Tibial nerve (tissue), 4 donors: ENCODE measurements at regions not wholly inside any gene's neighbourhood (a gene's known extent, or its start where the extent isn't known, plus 50 kb on each side); places are given as distances from the start of the nearest gene placed in this dataset.

Experiments used
- DNase-seq, 2 donors: peaks; one replicate each; pipeline ENCODE4 v3.0.0-alpha.2; 2019; ENCODE audit warnings: low spot score in 2 of 2
- H3K27ac ChIP-seq, 4 donors: fragments of 200-600 bp; sonication (generic) in 3 of 4; one replicate each; pipeline ENCODE4 v1.5.1; 2017 to 2019; ENCODE audit warnings: mild to moderate bottlenecking in 1 of 4
- H3K27me3 ChIP-seq, 2 donors: fragments of 200-600 bp; sonication (generic) in 1 of 2; one replicate each; pipeline versions ENCODE4 v1.5.1 to v1.6.0; 2017 to 2019
- H3K36me3 ChIP-seq, 3 donors: fragments of 200-600 bp; sonication (generic); one replicate each; pipeline ENCODE4 v1.5.1; 2018 to 2019
- H3K4me1 ChIP-seq, 4 donors: fragments of 200-600 bp; sonication (generic) in 3 of 4; one replicate each; pipeline ENCODE4 v1.5.1; 2017 to 2019
- H3K4me3 ChIP-seq, 4 donors: fragments of 200-600 bp; sonication (generic) in 3 of 4; one replicate each; pipeline ENCODE4 v1.5.1; 2017 to 2019; ENCODE audit warnings: mild to moderate bottlenecking in 1 of 4, moderate library complexity in 1 of 4
- H3K9me3 ChIP-seq, 4 donors: fragments of 200-600 bp; sonication (generic) in 3 of 4; one replicate each; pipeline ENCODE4 v1.5.1; 2017 to 2019
- EP300 ChIP-seq, 2 donors: sonication (generic); formaldehyde crosslinking; IDR thresholded peaks; one replicate each; pipeline ENCODE4 v1.6.1; 2017; ENCODE audit warnings: antibody characterized with exemption in 2 of 2, mild to moderate bottlenecking in 1 of 2
- POLR2A ChIP-seq, 2 donors: fragments of 450-650 bp; IDR thresholded peaks; one replicate each; pipeline ENCODE4 v1.6.1; 2017; ENCODE audit warnings: antibody characterized with exemption in 2 of 2, mild to moderate bottlenecking in 2 of 2, moderate library complexity in 2 of 2
- WGBS, 2 donors: methylation state at CpG; one replicate each; pipeline ENCODE4 v1.1.5; 2018; 5-methylcytosine and 5-hydroxymethylcytosine counted together
- TF ChIP-seq, protein P1 (sequence below), 5 experiments: fragments of 200-600 bp in 3 of 5; fragments of 450-650 bp in 2 of 5; sonication (generic) in 3 of 5; IDR thresholded peaks; one replicate each; pipeline ENCODE4 v1.5.1; 2016 to 2019; ENCODE audit warnings: antibody characterized with exemption in 5 of 5, mild to moderate bottlenecking in 3 of 5, moderate library complexity in 2 of 5

- Histone ChIP-seq H3K9me3 (no peaks in the 10 kb centered on the region), H3K27ac (no peak overlapping the region), H3K36me3 (no peaks in the 10 kb centered on the region), H3K4me3 (no peak overlapping the region), H3K27me3 (peaks cover 0 to 20% of the 10 kb centered on the region in 2 donors), H3K4me1 (peaks cover 0 to 2% (median 0%) of the 10 kb centered on the region in 4 donors)
- TF ChIP-seq POLR2A (IDR thresholded peaks at IDR 0.05) (no peak), EP300 (IDR thresholded peaks at IDR 0.05) (no peak)
- TF ChIP-seq, protein P1, sequence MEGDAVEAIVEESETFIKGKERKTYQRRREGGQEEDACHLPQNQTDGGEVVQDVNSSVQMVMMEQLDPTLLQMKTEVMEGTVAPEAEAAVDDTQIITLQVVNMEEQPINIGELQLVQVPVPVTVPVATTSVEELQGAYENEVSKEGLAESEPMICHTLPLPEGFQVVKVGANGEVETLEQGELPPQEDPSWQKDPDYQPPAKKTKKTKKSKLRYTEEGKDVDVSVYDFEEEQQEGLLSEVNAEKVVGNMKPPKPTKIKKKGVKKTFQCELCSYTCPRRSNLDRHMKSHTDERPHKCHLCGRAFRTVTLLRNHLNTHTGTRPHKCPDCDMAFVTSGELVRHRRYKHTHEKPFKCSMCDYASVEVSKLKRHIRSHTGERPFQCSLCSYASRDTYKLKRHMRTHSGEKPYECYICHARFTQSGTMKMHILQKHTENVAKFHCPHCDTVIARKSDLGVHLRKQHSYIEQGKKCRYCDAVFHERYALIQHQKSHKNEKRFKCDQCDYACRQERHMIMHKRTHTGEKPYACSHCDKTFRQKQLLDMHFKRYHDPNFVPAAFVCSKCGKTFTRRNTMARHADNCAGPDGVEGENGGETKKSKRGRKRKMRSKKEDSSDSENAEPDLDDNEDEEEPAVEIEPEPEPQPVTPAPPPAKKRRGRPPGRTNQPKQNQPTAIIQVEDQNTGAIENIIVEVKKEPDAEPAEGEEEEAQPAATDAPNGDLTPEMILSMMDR (IDR thresholded peaks at IDR 0.05) = no peak
- no peak for DNase-seq
- 93 to 95% methylated on average over 24 of the region's 24 CpGs for WGBS, 2 donors
Observed at GRCh38 chr15:62953496-62954045, 89.0 kb upstream of the TPM1 start.

GRCh38 chr15:62957130-62957529 lies 85.4 kb upstream of the TPM1 start:
- Histone ChIP-seq H3K27ac (no peak overlapping the region), H3K4me3 (no peak overlapping the region), H3K9me3 (no peaks in the 10 kb centered on the region), H3K4me1 (peaks cover 0 to 7% (median 0%) of the 10 kb centered on the region in 4 donors), H3K27me3 (peaks cover 0 to 12% of the 10 kb centered on the region in 2 donors), H3K36me3 (no peaks in the 10 kb centered on the region)
- TF ChIP-seq, protein P1 (IDR thresholded peaks at IDR 0.05) = no peak
- no peak for TF ChIP-seq EP300 (IDR thresholded peaks at IDR 0.05)
- TF ChIP-seq POLR2A (IDR thresholded peaks at IDR 0.05) = no peak
- DNase-seq = no peak
- WGBS, 2 donors = 83 to 85% methylated on average over 6 of the region's 6 CpGs

GRCh38 chr15:62958528-62959363 lies 83.8 kb upstream of the TPM1 start:
- DNase-seq = no peak

DNA sequence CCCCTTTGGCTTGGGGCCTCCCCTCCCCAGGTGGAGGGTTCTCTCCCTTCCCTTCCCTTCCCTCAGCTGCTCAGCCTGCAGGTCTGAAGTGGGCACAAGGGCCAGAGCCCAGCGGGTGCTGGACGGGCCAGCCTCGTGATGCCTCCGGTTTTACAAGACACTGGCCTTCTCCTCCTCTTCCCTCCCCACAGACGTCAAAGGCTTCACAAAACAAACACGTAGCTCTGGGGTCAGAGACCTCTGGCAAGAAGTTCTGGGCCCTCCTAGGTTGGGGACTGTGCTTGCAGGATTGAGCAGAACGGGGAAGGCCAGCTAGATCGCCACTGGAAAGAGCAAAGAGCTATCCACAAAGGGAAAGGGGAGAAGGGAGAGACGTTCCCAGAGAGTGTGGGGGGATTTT lies 81.4 kb upstream of the TPM1 start:
- H3K27ac ChIP-seq = no peak overlapping the region
- no peak overlapping the region for H3K4me3 ChIP-seq
- no peaks in the 10 kb centered on the region for H3K36me3 ChIP-seq
- TF ChIP-seq, protein P1 (IDR thresholded peaks at IDR 0.05) = no peak
- TF ChIP-seq POLR2A (IDR thresholded peaks at IDR 0.05) (no peak), EP300 (IDR thresholded peaks at IDR 0.05) (no peak)
- H3K27me3 ChIP-seq = no peaks in the 10 kb centered on the region
- no peak for DNase-seq
- WGBS, 2 donors = 70 to 82% methylated on average over 7 to 9 of the region's 9 CpGs
- peaks cover 0 to 16% (median 0%) of the 10 kb centered on the region in 4 donors for H3K4me1 ChIP-seq
- H3K9me3 ChIP-seq = no peaks in the 10 kb centered on the region

More at GRCh38 chr15:62958528-62959363, 83.8 kb upstream of the TPM1 start:
- 68 to 70% methylated on average over 7 of the region's 7 CpGs for WGBS, 2 donors
- H3K9me3 ChIP-seq = no peaks in the 10 kb centered on the region
- H3K36me3 ChIP-seq = no peaks in the 10 kb centered on the region
- peaks cover 0 to 7% (median 0%) of the 10 kb centered on the region in 4 donors for H3K4me1 ChIP-seq
- H3K27me3 ChIP-seq = no peaks in the 10 kb centered on the region
- TF ChIP-seq EP300 (IDR thresholded peaks at IDR 0.05) = no peak
- no peak for TF ChIP-seq POLR2A (IDR thresholded peaks at IDR 0.05)
- TF ChIP-seq, protein P1 (IDR thresholded peaks at IDR 0.05) = no peak
- no peak overlapping the region for H3K27ac ChIP-seq
- H3K4me3 ChIP-seq = no peak overlapping the region
